ENCODE measurements at regions not wholly inside any gene's neighbourhood (a gene's known extent, or its start where the extent isn't known, plus 50 kb on each side); places are given as distances from the start of the nearest gene placed in this dataset.

DNA sequence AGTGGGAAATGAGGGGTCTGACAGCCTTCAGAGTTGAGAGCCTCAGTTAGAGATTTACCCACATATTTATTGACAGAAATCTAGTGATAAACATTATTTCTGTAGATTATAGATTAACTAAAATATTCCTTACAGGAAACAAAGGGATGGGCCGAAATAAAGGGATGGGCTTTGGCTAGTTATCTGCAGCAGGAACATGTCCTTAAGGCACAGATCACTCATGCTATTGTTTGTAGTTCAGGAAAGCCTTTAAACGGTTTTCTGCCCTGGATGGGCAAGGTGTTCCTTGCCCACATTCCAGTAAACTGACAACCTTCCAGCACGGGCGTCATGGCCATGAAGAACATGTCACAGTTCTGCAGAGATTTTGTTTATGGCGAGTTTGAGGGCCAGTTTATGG lies 154.8 kb upstream of the TOM1L1 start:
- H3K4me3 ChIP-seq (ENCODE audit: low read length) = no peak overlapping the region
- no peak for DNase-seq (ENCODE audit: low read depth)
- no peak for TF ChIP-seq CTCF (conservative IDR thresholded peaks at IDR 0.05; ENCODE audit: low read depth, low read length)

- TF ChIP-seq CTCF (conservative IDR thresholded peaks at IDR 0.05; ENCODE audit: low read depth, low read length) = no peak
- no peak overlapping the region for H3K4me3 ChIP-seq (ENCODE audit: low read length)
- no peak for DNase-seq (ENCODE audit: low read depth)
Observed at GRCh38 chr17:54749157-54749556, 151.5 kb upstream of the TOM1L1 start.

- H3K4me3 ChIP-seq (ENCODE audit: low read length) = no peak overlapping the region
- DNase-seq (ENCODE audit: low read depth) = no peak
- TF ChIP-seq CTCF (conservative IDR thresholded peaks at IDR 0.05; ENCODE audit: low read depth, low read length) = no peak
Observed at GRCh38 chr17:54754560-54754959, 146.1 kb upstream of the TOM1L1 start.

- TF ChIP-seq CTCF (conservative IDR thresholded peaks at IDR 0.05; ENCODE audit: low read depth, low read length) = no peak
- no peak for DNase-seq (ENCODE audit: low read depth)
- no peak overlapping the region for H3K4me3 ChIP-seq (ENCODE audit: low read length)
Observed at GRCh38 chr17:54760836-54761235, 139.8 kb upstream of the TOM1L1 start.

- no peak for TF ChIP-seq CTCF (conservative IDR thresholded peaks at IDR 0.05; ENCODE audit: low read depth, low read length)
- no peak for DNase-seq (ENCODE audit: low read depth)
- no peak overlapping the region for H3K4me3 ChIP-seq (ENCODE audit: low read length)
Observed at GRCh38 chr17:54770836-54771235, 129.8 kb upstream of the TOM1L1 start.

DNA sequence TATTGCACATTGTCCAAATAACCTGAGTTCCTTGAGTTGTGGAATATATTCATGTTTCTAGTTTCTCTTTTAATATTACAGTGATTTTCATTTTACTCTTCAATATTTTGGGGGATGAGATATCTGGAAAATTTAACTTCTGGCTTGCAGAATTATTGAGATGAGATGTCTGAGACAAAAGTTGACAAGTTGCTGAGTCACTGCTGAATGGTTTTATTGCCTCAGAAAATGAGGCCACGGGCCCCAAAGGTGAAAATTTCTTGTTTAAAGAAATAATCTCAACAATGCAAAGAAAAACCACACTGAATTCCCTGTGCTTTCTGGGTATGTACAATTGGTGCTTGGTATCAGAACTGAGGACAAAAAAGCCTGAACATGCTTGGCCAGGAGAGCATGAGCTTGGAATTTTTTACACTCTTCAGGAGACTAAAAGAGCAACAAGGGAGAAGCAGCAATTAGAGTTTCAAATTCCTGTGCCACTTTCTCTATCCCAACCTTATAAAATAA lies 129.2 kb upstream of the TOM1L1 start:
- no peak for TF ChIP-seq CTCF (conservative IDR thresholded peaks at IDR 0.05; ENCODE audit: low read depth, low read length)

DNA sequence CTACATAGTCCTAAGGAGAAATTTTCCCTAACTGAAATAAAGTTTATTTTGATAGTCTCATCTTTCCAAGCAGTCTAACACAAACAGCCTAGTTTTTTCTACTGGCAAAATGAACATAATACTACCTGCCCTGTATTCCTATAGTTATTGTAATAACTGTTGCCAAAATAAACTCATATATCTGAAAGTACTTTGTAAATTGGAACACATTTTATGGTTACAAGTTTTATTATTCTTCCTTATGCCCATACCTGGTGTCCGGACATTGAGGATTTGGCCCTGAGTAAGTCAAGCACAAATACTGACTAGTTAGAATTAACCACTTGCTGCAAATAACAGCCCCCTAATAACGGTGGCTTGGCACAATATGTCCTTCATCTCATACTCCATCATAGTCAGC lies 120.4 kb upstream of the TOM1L1 start:
- DNase-seq (ENCODE audit: low read depth) = no peak
- TF ChIP-seq CTCF (conservative IDR thresholded peaks at IDR 0.05; ENCODE audit: low read depth, low read length) = no peak
- H3K4me3 ChIP-seq (ENCODE audit: low read length) = no peak overlapping the region

More for the DNA sequence above, 129.2 kb upstream of the TOM1L1 start:
- H3K4me3 ChIP-seq (ENCODE audit: low read length) = no peak overlapping the region
- no peak for DNase-seq (ENCODE audit: low read depth)
